AG09309 (cell line): ENCODE measurements at regions not wholly inside any gene's neighbourhood (a gene's known extent, or its start where the extent isn't known, plus 50 kb on each side); places are given as distances from the start of the nearest gene placed in this dataset.

Source experiments
- DNase-seq: peaks from one replicate; pipeline ENCODE4 v3.0.0-alpha.2; 2010; ENCODE audit warnings: low read depth
- H3K4me3 ChIP-seq: 2 replicates; pipeline ENCODE4 v1.5.1; 2011; ENCODE audit warnings: mild to moderate bottlenecking, low read depth, low read length, moderate library complexity; ENCODE audit not compliant: control insufficient read depth
- CTCF ChIP-seq: IDR thresholded peaks from 2 replicates; pipeline ENCODE4 v1.5.1; 2011; ENCODE audit warnings: mild to moderate bottlenecking, low read depth, low read length, inconsistent platforms; ENCODE audit not compliant: insufficient read depth, control insufficient read depth; ENCODE audit errors: missing control alignments

DNA sequence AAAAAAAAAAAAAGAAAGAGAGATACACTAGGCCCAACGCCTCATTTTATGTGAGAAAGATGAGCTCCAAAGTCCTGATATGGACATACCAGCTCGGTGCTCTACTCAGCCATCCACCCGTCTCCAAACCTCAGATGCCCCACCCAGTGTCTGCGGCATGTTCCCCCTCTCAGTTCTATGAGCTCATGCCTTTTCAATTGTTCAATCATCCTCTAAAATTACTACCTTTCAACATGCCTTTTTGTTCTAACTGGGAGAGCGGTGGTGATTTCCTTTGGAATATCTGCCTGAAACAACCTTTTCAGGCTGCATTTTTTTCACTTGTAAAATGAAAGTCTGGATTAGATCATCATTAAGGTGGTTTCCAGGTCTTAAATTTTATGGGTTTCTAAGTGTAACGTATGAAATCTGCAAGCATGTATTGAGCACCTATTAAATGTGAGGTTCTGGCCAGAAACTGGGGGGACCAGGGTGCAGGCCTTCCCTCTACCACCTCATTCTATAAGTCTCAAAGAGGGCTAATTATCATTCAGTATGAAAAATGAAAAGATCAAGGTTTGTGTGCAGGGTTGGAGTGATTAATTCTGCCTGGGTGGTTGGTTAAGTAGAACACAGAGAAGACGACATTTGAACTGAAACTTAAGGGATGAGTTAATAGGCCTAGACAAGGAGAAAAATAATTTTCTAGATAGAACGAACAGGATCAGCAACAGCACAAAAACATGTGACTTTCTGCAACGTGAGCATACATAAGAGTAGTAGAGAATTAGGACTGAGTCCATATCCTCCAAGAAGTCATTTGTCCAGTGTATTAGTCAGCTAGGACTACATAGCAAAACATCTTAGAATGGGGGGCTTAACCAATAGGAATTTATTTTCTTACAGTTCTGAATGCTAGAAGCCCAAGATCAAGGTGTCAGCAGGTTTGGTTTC lies 87.4 kb upstream of the GLS start:
- no peak for TF ChIP-seq CTCF
- H3K4me3 ChIP-seq = no peak overlapping the region

GRCh38 chr2:190794377-190794776 lies 86.2 kb upstream of the GLS start:
- H3K4me3 ChIP-seq = no peak overlapping the region
- no peak for DNase-seq
- TF ChIP-seq CTCF = no peak

More for the DNA sequence above, 87.4 kb upstream of the GLS start:
- DNase-seq = no peak

DNA sequence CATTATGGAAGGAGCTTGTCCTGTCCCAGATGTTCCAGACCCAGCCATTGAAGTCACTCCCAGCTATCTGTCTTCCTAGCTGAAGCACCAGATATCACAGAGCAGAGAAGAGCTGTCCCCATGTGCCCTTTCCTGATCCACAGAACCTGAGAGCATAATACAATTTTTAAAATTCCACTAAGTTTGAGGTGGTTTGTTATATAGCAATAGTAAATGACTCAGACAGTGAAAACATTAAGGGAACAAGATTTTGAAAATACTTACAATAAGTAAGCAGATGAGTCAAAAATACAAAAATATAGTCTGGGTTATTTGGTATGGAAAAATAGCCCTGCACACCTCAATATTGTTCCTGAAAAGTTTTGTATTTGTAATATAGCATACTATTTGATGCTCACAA lies 85.8 kb upstream of the GLS start:
- DNase-seq = no peak
- TF ChIP-seq CTCF = no peak
- H3K4me3 ChIP-seq = no peak overlapping the region

DNA sequence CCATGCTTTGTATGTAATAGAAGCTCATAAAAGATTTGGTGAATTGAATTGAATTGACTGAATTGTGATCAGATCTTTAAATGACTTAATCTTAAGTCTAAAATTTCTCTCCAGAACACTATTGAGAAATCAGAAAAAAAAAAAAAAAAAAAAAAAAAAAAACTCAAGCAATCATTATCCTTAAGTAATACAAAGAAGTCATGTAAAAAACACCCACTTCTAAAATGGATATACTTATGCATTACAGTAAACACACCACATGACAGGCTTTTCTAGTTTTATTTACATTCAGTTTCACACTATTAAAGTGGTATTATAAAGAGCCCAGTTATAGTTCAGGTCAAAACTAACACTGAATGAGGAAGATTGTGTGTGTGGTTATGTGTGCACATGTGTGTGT lies 84.9 kb upstream of the GLS start:
- TF ChIP-seq CTCF = no peak
- H3K4me3 ChIP-seq = no peak overlapping the region
- DNase-seq = no peak

DNA sequence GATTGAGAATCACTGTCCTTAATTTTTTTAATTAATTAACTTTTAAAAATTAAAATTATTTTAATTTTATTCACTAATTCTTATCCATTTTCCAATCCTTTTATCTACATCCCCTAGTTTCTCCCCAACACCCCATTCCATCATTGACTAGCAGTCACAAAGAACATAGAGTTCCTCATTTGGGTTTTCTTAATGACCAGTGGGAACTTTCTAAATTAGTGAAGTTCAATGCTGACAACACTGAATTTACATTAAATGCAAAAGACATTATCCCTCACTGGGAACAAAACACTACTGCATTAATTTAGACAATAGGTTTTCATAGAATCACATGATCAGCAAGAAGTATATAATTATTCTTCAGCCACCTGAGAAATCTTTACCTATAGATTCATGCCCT lies 80.6 kb upstream of the GLS start:
- no peak for DNase-seq
- no peak overlapping the region for H3K4me3 ChIP-seq
- no peak for TF ChIP-seq CTCF

DNA sequence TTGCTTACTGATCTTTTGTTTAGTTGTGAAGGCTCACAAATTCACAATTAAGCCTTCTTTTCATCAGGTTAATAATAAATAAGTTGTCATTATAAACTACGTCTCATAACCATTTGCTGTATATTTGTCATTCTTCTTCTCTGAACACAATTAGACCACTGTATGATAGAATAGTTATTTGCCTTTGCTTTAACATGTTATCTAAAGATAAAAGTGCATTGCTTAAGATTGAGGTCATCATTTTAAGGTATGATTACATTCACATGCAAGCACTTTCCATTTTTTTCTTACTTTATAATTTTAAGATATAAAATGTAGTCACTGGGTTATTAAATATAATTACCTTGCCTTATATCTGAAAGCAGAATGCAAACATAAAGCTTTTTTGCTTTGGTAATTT lies 80.1 kb upstream of the GLS start:
- H3K4me3 ChIP-seq = no peak overlapping the region
- no peak for DNase-seq
- TF ChIP-seq CTCF = no peak
